ENCODE measurements at regions not wholly inside any gene's neighbourhood (a gene's known extent, or its start where the extent isn't known, plus 50 kb on each side); places are given as distances from the start of the nearest gene placed in this dataset.

DNA sequence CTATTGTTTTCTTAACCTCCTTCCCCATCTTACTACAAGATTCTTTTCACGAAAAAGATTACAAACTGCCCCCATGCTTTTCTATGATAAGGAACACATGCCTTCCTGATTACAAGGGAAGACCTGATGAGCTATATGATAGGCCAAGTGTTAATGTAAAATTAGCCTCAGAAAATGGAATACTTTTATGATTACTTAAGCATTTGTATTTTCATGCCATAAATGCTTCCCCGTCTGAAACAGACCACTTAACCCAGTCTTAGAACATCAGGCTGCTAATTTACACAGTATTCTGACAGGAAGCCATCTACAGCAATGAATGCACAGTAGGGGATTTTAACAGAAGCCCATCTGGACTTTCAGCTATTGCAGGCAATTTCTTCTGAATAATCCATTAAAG, 274.9 kb downstream of the HAO1 start:
- no peak overlapping the region for H3K9ac ChIP-seq (ENCODE audit: low read length)
- H4K12ac ChIP-seq (ENCODE audit: low read depth, low read length) = no peak overlapping the region
- no peak overlapping the region for H3K27ac ChIP-seq (ENCODE audit: low read depth, low read length)
- no peak overlapping the region for H3K4me2 ChIP-seq (ENCODE audit: low read length)
- no peak overlapping the region for H2AFZ ChIP-seq (ENCODE audit: insufficient read depth, low read length, poor library complexity)
- no peak overlapping the region for H2BK120ac ChIP-seq (ENCODE audit: insufficient read depth, low read length, poor library complexity)
- H4K8ac ChIP-seq (ENCODE audit: low read depth, low read length) = no peak overlapping the region
- H3K23ac ChIP-seq (ENCODE audit: low read length) = no peak overlapping the region
- H3K27me3 ChIP-seq (ENCODE audit: insufficient read depth, low read length) = no peaks in the 10 kb centered on the region
- H3K18ac ChIP-seq (ENCODE audit: low read length) = no peak overlapping the region
- H3K14ac ChIP-seq (ENCODE audit: low read length) = no peak overlapping the region
- no CpG with 5 or more reads among the region's 2 CpGs for WGBS (ENCODE audit: extremely low coverage, insufficient coverage, insufficient read length)
- no peak for DNase-seq
- H2BK5ac ChIP-seq (ENCODE audit: low read depth, low read length, poor library complexity) = no peak overlapping the region
- H3K79me1 ChIP-seq (ENCODE audit: low read length) = no peaks in the 10 kb centered on the region
- H2AK5ac ChIP-seq (ENCODE audit: low read length) = no peak overlapping the region
- H3K9me3 ChIP-seq (ENCODE audit: insufficient read depth, low read depth, low read length) = no peaks in the 10 kb centered on the region
- H3K36me3 ChIP-seq (ENCODE audit: control insufficient read depth in 1 of 2, insufficient read depth in 2 of 2, low read length in 2 of 2) = no peaks in the 10 kb centered on the region
- H3K4me3 ChIP-seq (ENCODE audit: low read depth, low read length) = no peak overlapping the region
- no peak overlapping the region for H4K91ac ChIP-seq (ENCODE audit: low read depth, low read length)
- no peaks in the 10 kb centered on the region for H3K79me2 ChIP-seq (ENCODE audit: control insufficient read depth, insufficient read depth, low read length, poor library complexity)
- no peaks in the 10 kb centered on the region for H3K4me1 ChIP-seq (ENCODE audit: control insufficient read depth in 1 of 2, insufficient read depth in 2 of 2, low read length in 2 of 2)
- H2BK12ac ChIP-seq (ENCODE audit: low read length) = no peak overlapping the region
- H3K4ac ChIP-seq (ENCODE audit: low read depth, low read length) = no peak overlapping the region

DNA sequence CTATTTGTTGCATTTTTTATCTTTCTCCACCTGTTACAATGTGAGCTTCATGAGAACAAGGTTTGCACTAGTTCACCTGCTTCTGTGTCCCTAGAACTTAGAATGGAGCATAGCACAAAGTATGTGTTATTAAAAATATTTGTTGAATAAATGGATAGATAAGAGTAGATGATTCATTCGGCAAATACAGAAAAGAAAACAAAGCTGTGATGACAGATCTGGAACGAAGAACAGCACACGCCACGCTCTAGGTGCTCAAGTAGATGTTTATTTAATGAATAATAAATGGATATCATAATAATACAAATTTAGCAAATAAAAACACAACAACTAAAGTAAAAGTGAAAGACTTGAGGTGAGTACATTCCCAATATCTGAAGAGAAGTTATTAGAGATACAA, 273.1 kb downstream of the HAO1 start:
- Histone ChIP-seq H3K36me3 (ENCODE audit: control insufficient read depth in 1 of 2, insufficient read depth in 2 of 2, low read length in 2 of 2) (no peaks in the 10 kb centered on the region), H3K18ac (ENCODE audit: low read length) (no peak overlapping the region), H3K4ac (ENCODE audit: low read depth, low read length) (no peak overlapping the region), H3K4me3 (ENCODE audit: low read depth, low read length) (no peak overlapping the region), H2BK5ac (ENCODE audit: low read depth, low read length, poor library complexity) (no peak overlapping the region), H3K27ac (ENCODE audit: low read depth, low read length) (no peak overlapping the region), H2AK5ac (ENCODE audit: low read length) (no peak overlapping the region), H3K4me1 (ENCODE audit: control insufficient read depth in 1 of 2, insufficient read depth in 2 of 2, low read length in 2 of 2) (no peaks in the 10 kb centered on the region), H3K4me2 (ENCODE audit: low read length) (no peak overlapping the region), H2BK120ac (ENCODE audit: insufficient read depth, low read length, poor library complexity) (no peak overlapping the region), H3K9me3 (ENCODE audit: insufficient read depth, low read depth, low read length) (no peaks in the 10 kb centered on the region), H4K91ac (ENCODE audit: low read depth, low read length) (no peak overlapping the region), H4K8ac (ENCODE audit: low read depth, low read length) (no peak overlapping the region), H4K12ac (ENCODE audit: low read depth, low read length) (no peak overlapping the region), H3K79me2 (ENCODE audit: control insufficient read depth, insufficient read depth, low read length, poor library complexity) (no peaks in the 10 kb centered on the region), H3K27me3 (ENCODE audit: insufficient read depth, low read length) (no peaks in the 10 kb centered on the region), H2BK12ac (ENCODE audit: low read length) (no peak overlapping the region), H3K79me1 (ENCODE audit: low read length) (no peaks in the 10 kb centered on the region), H3K23ac (ENCODE audit: low read length) (no peak overlapping the region), H3K14ac (ENCODE audit: low read length) (no peak overlapping the region), H2AFZ (ENCODE audit: insufficient read depth, low read length, poor library complexity) (no peak overlapping the region), H3K9ac (ENCODE audit: low read length) (no peak overlapping the region)
- no CpG with 5 or more reads among the region's 4 CpGs for WGBS (ENCODE audit: extremely low coverage, insufficient coverage, insufficient read length)
- DNase-seq = no peak

DNA sequence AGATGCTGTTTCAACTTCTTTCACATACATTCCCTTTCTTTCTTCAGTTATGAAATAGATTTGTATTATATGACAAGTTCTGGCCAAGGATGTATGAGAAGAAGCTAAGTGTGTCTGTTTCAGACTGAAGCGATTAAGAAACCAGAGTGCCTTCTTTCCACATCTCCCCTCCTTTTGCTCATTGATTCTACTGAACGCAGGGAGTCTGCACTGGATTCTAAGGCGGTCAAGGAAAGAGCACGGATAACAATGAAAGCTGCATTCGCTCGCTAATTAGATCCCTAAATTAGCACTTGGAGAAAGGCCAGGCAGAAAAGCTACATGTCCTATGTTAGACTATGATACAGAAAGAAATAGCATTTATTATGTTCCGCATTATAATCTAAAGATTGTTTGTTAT, 267.7 kb downstream of the HAO1 start:
- DNase-seq = no peak
- H3K9me3 ChIP-seq (ENCODE audit: insufficient read depth, low read depth, low read length) = no peaks in the 10 kb centered on the region
- H2AFZ ChIP-seq (ENCODE audit: insufficient read depth, low read length, poor library complexity) = no peak overlapping the region
- no peak overlapping the region for H3K4me3 ChIP-seq (ENCODE audit: low read depth, low read length)
- H3K79me1 ChIP-seq (ENCODE audit: low read length) = no peaks in the 10 kb centered on the region
- no peak overlapping the region for H3K14ac ChIP-seq (ENCODE audit: low read length)
- no peaks in the 10 kb centered on the region for H3K36me3 ChIP-seq (ENCODE audit: control insufficient read depth in 1 of 2, insufficient read depth in 2 of 2, low read length in 2 of 2)
- H3K18ac ChIP-seq (ENCODE audit: low read length) = no peak overlapping the region
- H2BK120ac ChIP-seq (ENCODE audit: insufficient read depth, low read length, poor library complexity) = no peak overlapping the region
- H3K4ac ChIP-seq (ENCODE audit: low read depth, low read length) = no peak overlapping the region
- no CpG with 5 or more reads among the region's 7 CpGs for WGBS (ENCODE audit: extremely low coverage, insufficient coverage, insufficient read length)
- H4K8ac ChIP-seq (ENCODE audit: low read depth, low read length) = no peak overlapping the region
- H3K27me3 ChIP-seq (ENCODE audit: insufficient read depth, low read length) = no peaks in the 10 kb centered on the region
- H4K12ac ChIP-seq (ENCODE audit: low read depth, low read length) = no peak overlapping the region
- no peaks in the 10 kb centered on the region for H3K79me2 ChIP-seq (ENCODE audit: control insufficient read depth, insufficient read depth, low read length, poor library complexity)
- H2BK5ac ChIP-seq (ENCODE audit: low read depth, low read length, poor library complexity) = no peak overlapping the region
- H3K4me2 ChIP-seq (ENCODE audit: low read length) = no peak overlapping the region
- H3K27ac ChIP-seq (ENCODE audit: low read depth, low read length) = no peak overlapping the region
- H2BK12ac ChIP-seq (ENCODE audit: low read length) = no peak overlapping the region
- H3K9ac ChIP-seq (ENCODE audit: low read length) = no peak overlapping the region
- H3K23ac ChIP-seq (ENCODE audit: low read length) = no peak overlapping the region
- H3K4me1 ChIP-seq (ENCODE audit: control insufficient read depth in 1 of 2, insufficient read depth in 2 of 2, low read length in 2 of 2) = no peaks in the 10 kb centered on the region
- H2AK5ac ChIP-seq (ENCODE audit: low read length) = no peak overlapping the region
- H4K91ac ChIP-seq (ENCODE audit: low read depth, low read length) = no peak overlapping the region

DNA sequence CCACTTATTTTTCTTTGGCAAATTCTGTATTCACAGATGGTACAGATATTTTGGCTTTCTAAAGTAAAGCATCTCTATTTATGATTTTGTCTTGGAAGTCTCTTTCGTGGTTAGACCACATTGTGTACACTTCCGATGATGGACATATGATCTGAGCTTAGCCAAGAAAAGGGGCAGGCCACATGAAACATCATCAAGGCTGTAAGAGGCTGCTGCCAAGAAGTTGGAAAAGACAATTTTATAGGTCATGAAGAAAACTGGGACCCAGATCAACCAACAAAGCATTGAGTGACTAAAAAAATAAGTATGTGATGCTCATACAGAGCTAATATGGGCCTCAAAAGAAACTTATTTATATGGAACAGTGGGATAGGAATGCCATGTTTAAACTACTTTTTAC, 266.4 kb downstream of the HAO1 start:
- no CpG with 5 or more reads among the region's 2 CpGs for WGBS (ENCODE audit: extremely low coverage, insufficient coverage, insufficient read length)
- H4K8ac ChIP-seq (ENCODE audit: low read depth, low read length) = no peak overlapping the region
- no peak overlapping the region for H3K27ac ChIP-seq (ENCODE audit: low read depth, low read length)
- H2AK5ac ChIP-seq (ENCODE audit: low read length) = no peak overlapping the region
- H3K79me1 ChIP-seq (ENCODE audit: low read length) = no peaks in the 10 kb centered on the region
- H3K23ac ChIP-seq (ENCODE audit: low read length) = no peak overlapping the region
- no peak overlapping the region for H4K91ac ChIP-seq (ENCODE audit: low read depth, low read length)
- no peak overlapping the region for H2BK5ac ChIP-seq (ENCODE audit: low read depth, low read length, poor library complexity)
- H3K36me3 ChIP-seq (ENCODE audit: control insufficient read depth in 1 of 2, insufficient read depth in 2 of 2, low read length in 2 of 2) = no peaks in the 10 kb centered on the region
- H2AFZ ChIP-seq (ENCODE audit: insufficient read depth, low read length, poor library complexity) = no peak overlapping the region
- H3K4me2 ChIP-seq (ENCODE audit: low read length) = no peak overlapping the region
- DNase-seq = no peak
- H3K18ac ChIP-seq (ENCODE audit: low read length) = no peak overlapping the region
- no peaks in the 10 kb centered on the region for H3K9me3 ChIP-seq (ENCODE audit: insufficient read depth, low read depth, low read length)
- H3K14ac ChIP-seq (ENCODE audit: low read length) = no peak overlapping the region
- no peak overlapping the region for H4K12ac ChIP-seq (ENCODE audit: low read depth, low read length)
- H3K27me3 ChIP-seq (ENCODE audit: insufficient read depth, low read length) = no peaks in the 10 kb centered on the region
- no peak overlapping the region for H2BK120ac ChIP-seq (ENCODE audit: insufficient read depth, low read length, poor library complexity)
- no peak overlapping the region for H3K9ac ChIP-seq (ENCODE audit: low read length)
- no peak overlapping the region for H2BK12ac ChIP-seq (ENCODE audit: low read length)
- H3K4ac ChIP-seq (ENCODE audit: low read depth, low read length) = no peak overlapping the region
- no peak overlapping the region for H3K4me3 ChIP-seq (ENCODE audit: low read depth, low read length)
- H3K79me2 ChIP-seq (ENCODE audit: control insufficient read depth, insufficient read depth, low read length, poor library complexity) = no peaks in the 10 kb centered on the region
- no peaks in the 10 kb centered on the region for H3K4me1 ChIP-seq (ENCODE audit: control insufficient read depth in 1 of 2, insufficient read depth in 2 of 2, low read length in 2 of 2)

Data from trophoblast cell (in vitro differentiated cells and primary cell).